GM19328 (cell line): ENCODE measurements at regions not wholly inside any gene's neighbourhood (a gene's known extent, or its start where the extent isn't known, plus 50 kb on each side); places are given as distances from the start of the nearest gene placed in this dataset.
"Not testable (repeated sequence)": the region's sequence is repeated elsewhere in the genome, so short reads cannot be mapped to it uniquely, and the experiment has no call there.

ENCODE experiments used
- ATAC-seq: cut with Tn5 transposase; IDR thresholded peaks from one replicate; pipeline ENCODE4 v1.9.1; 2021; ENCODE audit warnings: mild to moderate bottlenecking, moderate library complexity; ENCODE audit not compliant: unreplicated experiment

- no peak for ATAC-seq
These were observed 213.5 kb upstream of the APCDD1 start for GRCh38 chr18:10240973-10241372.

GRCh38 chr18:10241579-10241978, 212.9 kb upstream of the APCDD1 start:
- no peak for ATAC-seq

GRCh38 chr18:10242936-10243680, 211.3 kb upstream of the APCDD1 start:
- ATAC-seq = no peak

GRCh38 chr18:10244341-10244740, 210.1 kb upstream of the APCDD1 start:
- ATAC-seq = no peak

GRCh38 chr18:10245031-10245845, 209.2 kb upstream of the APCDD1 start:
- no peak for ATAC-seq

GRCh38 chr18:10245846-10246175, 208.6 kb upstream of the APCDD1 start:
- ATAC-seq = no peak

GRCh38 chr18:10247021-10247741, 207.3 kb upstream of the APCDD1 start:
- ATAC-seq = no peak

GRCh38 chr18:10247742-10248082, 206.7 kb upstream of the APCDD1 start:
- ATAC-seq = no peak

- ATAC-seq = no peak
These were observed 205.7 kb upstream of the APCDD1 start for GRCh38 chr18:10248738-10249137.

- no peak for ATAC-seq
These were observed 205.2 kb upstream of the APCDD1 start for GRCh38 chr18:10249270-10249669.

- ATAC-seq = no peak
These were observed 204.6 kb upstream of the APCDD1 start for GRCh38 chr18:10249801-10250200.

- ATAC-seq = no peak
These were observed 201.9 kb upstream of the APCDD1 start for GRCh38 chr18:10252494-10252893.

GRCh38 chr18:10252952-10253705, 201.3 kb upstream of the APCDD1 start:
- ATAC-seq = no peak

- ATAC-seq = not testable (repeated sequence)
These were observed 198.2 kb upstream of the APCDD1 start for GRCh38 chr18:10256276-10256675.

- no peak for ATAC-seq
These were observed 195.5 kb upstream of the APCDD1 start for GRCh38 chr18:10258836-10259474.

- ATAC-seq = no peak
These were observed 194.5 kb upstream of the APCDD1 start for GRCh38 chr18:10259901-10260300.

GRCh38 chr18:10261344-10262276, 192.8 kb upstream of the APCDD1 start:
- no peak for ATAC-seq

GRCh38 chr18:10262566-10262965, 191.9 kb upstream of the APCDD1 start:
- no peak for ATAC-seq

GRCh38 chr18:10264260-10264659, 190.2 kb upstream of the APCDD1 start:
- no peak for ATAC-seq
